Stimulated activated CD4-positive, alpha-beta T cell treated with anti-CD3 and anti-CD28 coated beads, Interleukin-12 subunit alpha, Interleukin-12 subunit beta, amount 100 ng/mL, for 48 hours (primary cell): ENCODE measurements at regions not wholly inside any gene's neighbourhood (a gene's known extent, or its start where the extent isn't known, plus 50 kb on each side); places are given as distances from the start of the nearest gene placed in this dataset.
"Not testable (repeated sequence)": the region's sequence is repeated elsewhere in the genome, so short reads cannot be mapped to it uniquely, and the experiment has no call there.

Experiments
- DNase-seq, 3 donors: peaks; one replicate each; pipeline ENCODE4 v3.0.0-alpha.2; 2020; ENCODE audit warnings: low read depth in 2 of 3, low spot score in 1 of 3

- DNase-seq = no peak
These were observed 253.9 kb downstream of the AGTPBP1 start for GRCh38 chr9:85487872-85488271.

- no peak for DNase-seq
These were observed 257.5 kb downstream of the AGTPBP1 start for GRCh38 chr9:85484235-85484634.

- no peak for DNase-seq
These were observed 258.5 kb downstream of the AGTPBP1 start for GRCh38 chr9:85483208-85483607.

- DNase-seq = no peak
These were observed 262.4 kb downstream of the AGTPBP1 start for GRCh38 chr9:85479305-85479704.

- DNase-seq = no peak
These were observed 262.9 kb downstream of the AGTPBP1 start for GRCh38 chr9:85478847-85479246.

GRCh38 chr9:85474896-85475295, 266.9 kb downstream of the AGTPBP1 start:
- not testable (repeated sequence) for DNase-seq

GRCh38 chr9:85471791-85472190, 270.0 kb downstream of the AGTPBP1 start:
- DNase-seq = no peak

- DNase-seq = no peak
These were observed 272.7 kb downstream of the AGTPBP1 start for GRCh38 chr9:85469041-85469440.

- no peak for DNase-seq
These were observed 274.9 kb downstream of the AGTPBP1 start for GRCh38 chr9:85466834-85467233.

- DNase-seq = not testable (repeated sequence)
These were observed 283.5 kb downstream of the AGTPBP1 start for GRCh38 chr9:85458114-85458864.

GRCh38 chr9:85453850-85454249, 287.9 kb downstream of the AGTPBP1 start:
- no peak for DNase-seq

GRCh38 chr9:85452841-85453240, 288.9 kb downstream of the AGTPBP1 start:
- no peak for DNase-seq

- no peak for DNase-seq
These were observed 290.1 kb downstream of the AGTPBP1 start for GRCh38 chr9:85451680-85452079.

GRCh38 chr9:85445887-85446286, 295.9 kb downstream of the AGTPBP1 start:
- no peak for DNase-seq

GRCh38 chr9:85444243-85444642, 297.5 kb downstream of the AGTPBP1 start:
- DNase-seq = no peak

GRCh38 chr9:85443190-85443598, 298.6 kb downstream of the AGTPBP1 start:
- DNase-seq = no peak

- no peak for DNase-seq
These were observed 302.0 kb downstream of the AGTPBP1 start for GRCh38 chr9:85439791-85440190.

GRCh38 chr9:85433956-85434355, 307.8 kb downstream of the AGTPBP1 start:
- not testable (repeated sequence) for DNase-seq

GRCh38 chr9:85433551-85433950, 308.2 kb downstream of the AGTPBP1 start:
- DNase-seq = not testable (repeated sequence)

GRCh38 chr9:85433046-85433445, 308.7 kb downstream of the AGTPBP1 start:
- DNase-seq = no peak

- DNase-seq = no peak
These were observed 309.2 kb downstream of the AGTPBP1 start for GRCh38 chr9:85432599-85432998.

GRCh38 chr9:85431339-85432102, 310.2 kb downstream of the AGTPBP1 start:
- no peak for DNase-seq
